ENCODE measurements at regions not wholly inside any gene's neighbourhood (a gene's known extent, or its start where the extent isn't known, plus 50 kb on each side); places are given as distances from the start of the nearest gene placed in this dataset.

DNA sequence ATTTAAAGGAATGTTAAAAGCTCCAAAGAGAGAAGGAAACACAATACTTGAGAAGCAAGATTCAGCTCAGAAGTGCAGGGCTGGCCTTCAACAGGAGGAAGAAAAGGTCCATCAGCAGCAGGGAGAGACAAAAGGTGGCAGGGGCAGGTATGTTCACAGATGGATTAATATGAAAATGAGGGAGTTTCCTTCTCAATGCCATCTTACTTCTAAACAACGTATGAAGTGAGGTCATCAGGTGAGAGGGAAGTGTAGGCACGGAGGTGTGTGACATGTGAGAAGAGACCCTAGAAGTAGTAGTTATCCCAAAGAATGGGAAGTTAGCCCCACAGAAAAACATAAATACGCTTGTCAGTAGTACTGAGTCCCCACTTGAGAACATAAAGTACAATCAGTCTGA, 122.5 kb downstream of the CCER1 start:
- TF ChIP-seq, protein P1, sequence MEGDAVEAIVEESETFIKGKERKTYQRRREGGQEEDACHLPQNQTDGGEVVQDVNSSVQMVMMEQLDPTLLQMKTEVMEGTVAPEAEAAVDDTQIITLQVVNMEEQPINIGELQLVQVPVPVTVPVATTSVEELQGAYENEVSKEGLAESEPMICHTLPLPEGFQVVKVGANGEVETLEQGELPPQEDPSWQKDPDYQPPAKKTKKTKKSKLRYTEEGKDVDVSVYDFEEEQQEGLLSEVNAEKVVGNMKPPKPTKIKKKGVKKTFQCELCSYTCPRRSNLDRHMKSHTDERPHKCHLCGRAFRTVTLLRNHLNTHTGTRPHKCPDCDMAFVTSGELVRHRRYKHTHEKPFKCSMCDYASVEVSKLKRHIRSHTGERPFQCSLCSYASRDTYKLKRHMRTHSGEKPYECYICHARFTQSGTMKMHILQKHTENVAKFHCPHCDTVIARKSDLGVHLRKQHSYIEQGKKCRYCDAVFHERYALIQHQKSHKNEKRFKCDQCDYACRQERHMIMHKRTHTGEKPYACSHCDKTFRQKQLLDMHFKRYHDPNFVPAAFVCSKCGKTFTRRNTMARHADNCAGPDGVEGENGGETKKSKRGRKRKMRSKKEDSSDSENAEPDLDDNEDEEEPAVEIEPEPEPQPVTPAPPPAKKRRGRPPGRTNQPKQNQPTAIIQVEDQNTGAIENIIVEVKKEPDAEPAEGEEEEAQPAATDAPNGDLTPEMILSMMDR (IDR thresholded peaks at IDR 0.05): no peak
- TF ChIP-seq POLR2A (IDR thresholded peaks at IDR 0.05): no peak
